ENCODE measurements at regions not wholly inside any gene's neighbourhood (a gene's known extent, or its start where the extent isn't known, plus 50 kb on each side); places are given as distances from the start of the nearest gene placed in this dataset.

- TF ChIP-seq CTCF (IDR thresholded peaks at IDR 0.05; ENCODE audit: borderline replicate concordance, extremely low read depth, low read length, poor library complexity, severe bottlenecking) (no peak), EZH2 (IDR thresholded peaks at IDR 0.05; ENCODE audit: borderline replicate concordance, low read depth, low read length, severe bottlenecking) (no peak)
Observed at GRCh38 chr4:111797455-111798163, 347.6 kb upstream of the FAM241A start.

Data from DND-41 (cell line).